MM.1S (cell line): ENCODE measurements at regions not wholly inside any gene's neighbourhood (a gene's known extent, or its start where the extent isn't known, plus 50 kb on each side); places are given as distances from the start of the nearest gene placed in this dataset.

Experiments
- CTCF ChIP-seq: fragments of 300-600 bp; sonication (generic); IDR thresholded peaks from 2 replicates; pipeline ENCODE4 v1.5.1; 2016; ENCODE audit warnings: antibody characterized with exemption, low read length, mixed read lengths
- EZH2 ChIP-seq: fragments of 300-600 bp; sonication (generic); optimal IDR thresholded peaks from 2 replicates; pipeline ENCODE3; 2017; ENCODE audit warnings: low read depth, mild to moderate bottlenecking, antibody characterized with exemption, low read length, mixed read lengths

- no peak for TF ChIP-seq EZH2
- TF ChIP-seq CTCF = no peak
Observed at GRCh38 chr10:52409195-52409594, 95.1 kb downstream of the DKK1 start.
